BJ (cell line): ENCODE measurements at regions not wholly inside any gene's neighbourhood (a gene's known extent, or its start where the extent isn't known, plus 50 kb on each side); places are given as distances from the start of the nearest gene placed in this dataset.

ENCODE experiments used
- CTCF ChIA-PET: fragments of 350-600 bp; formaldehyde crosslinking; extraction: SDS; loops from one replicate; lab custom pipeline; 2021; ENCODE audit warnings: antibody characterized with exemption, inconsistent platforms; lab: Yijun Ruan, JAX
- POLR2A ChIA-PET: fragments of 300-600 bp; sonication (Branson Sonifier 250); formaldehyde crosslinking; extraction: SDS; loops from one replicate; lab custom pipeline; 2021; ENCODE audit warnings: antibody characterized with exemption; lab: Charles Lee
- DNase-seq: peaks from one replicate; pipeline ENCODE4 v3.0.0-alpha.2; 2011; ENCODE audit warnings: low read depth
- H3K27me3 ChIP-seq: 2 replicates; pipeline ENCODE4 v1.6.0; 2011; ENCODE audit warnings: low read length; ENCODE audit not compliant: control insufficient read depth, insufficient read depth
- H3K36me3 ChIP-seq: 2 replicates; pipeline ENCODE4 v1.5.1; 2011; ENCODE audit warnings: low read length; ENCODE audit not compliant: control insufficient read depth, insufficient read depth
- H3K4me3 ChIP-seq: 2 replicates; pipeline ENCODE4 v1.5.1; 2011; ENCODE audit warnings: low read depth, mild to moderate bottlenecking, control low read depth, low read length
- TF ChIP-seq, protein P1 (sequence below): IDR thresholded peaks from 2 replicates; pipeline ENCODE4 v1.5.1; 2011; ENCODE audit warnings: low read depth, mild to moderate bottlenecking, control low read depth, inconsistent platforms, low read length, moderate library complexity; ENCODE audit not compliant: insufficient read depth

- no peak overlapping the region for H3K4me3 ChIP-seq
- ChIA-PET CTCF (no interaction called here), POLR2A (no interaction called here)
- no peaks in the 10 kb centered on the region for H3K27me3 ChIP-seq
- peaks cover 1% of the 10 kb centered on the region; the same call in 1 of the 2 replicates for H3K36me3 ChIP-seq
- DNase-seq, result no peak
- TF ChIP-seq, protein P1, sequence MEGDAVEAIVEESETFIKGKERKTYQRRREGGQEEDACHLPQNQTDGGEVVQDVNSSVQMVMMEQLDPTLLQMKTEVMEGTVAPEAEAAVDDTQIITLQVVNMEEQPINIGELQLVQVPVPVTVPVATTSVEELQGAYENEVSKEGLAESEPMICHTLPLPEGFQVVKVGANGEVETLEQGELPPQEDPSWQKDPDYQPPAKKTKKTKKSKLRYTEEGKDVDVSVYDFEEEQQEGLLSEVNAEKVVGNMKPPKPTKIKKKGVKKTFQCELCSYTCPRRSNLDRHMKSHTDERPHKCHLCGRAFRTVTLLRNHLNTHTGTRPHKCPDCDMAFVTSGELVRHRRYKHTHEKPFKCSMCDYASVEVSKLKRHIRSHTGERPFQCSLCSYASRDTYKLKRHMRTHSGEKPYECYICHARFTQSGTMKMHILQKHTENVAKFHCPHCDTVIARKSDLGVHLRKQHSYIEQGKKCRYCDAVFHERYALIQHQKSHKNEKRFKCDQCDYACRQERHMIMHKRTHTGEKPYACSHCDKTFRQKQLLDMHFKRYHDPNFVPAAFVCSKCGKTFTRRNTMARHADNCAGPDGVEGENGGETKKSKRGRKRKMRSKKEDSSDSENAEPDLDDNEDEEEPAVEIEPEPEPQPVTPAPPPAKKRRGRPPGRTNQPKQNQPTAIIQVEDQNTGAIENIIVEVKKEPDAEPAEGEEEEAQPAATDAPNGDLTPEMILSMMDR, result no peak
Observed at GRCh38 chr1:173415905-173416450, 61.2 kb upstream of the PRDX6 start.

DNA sequence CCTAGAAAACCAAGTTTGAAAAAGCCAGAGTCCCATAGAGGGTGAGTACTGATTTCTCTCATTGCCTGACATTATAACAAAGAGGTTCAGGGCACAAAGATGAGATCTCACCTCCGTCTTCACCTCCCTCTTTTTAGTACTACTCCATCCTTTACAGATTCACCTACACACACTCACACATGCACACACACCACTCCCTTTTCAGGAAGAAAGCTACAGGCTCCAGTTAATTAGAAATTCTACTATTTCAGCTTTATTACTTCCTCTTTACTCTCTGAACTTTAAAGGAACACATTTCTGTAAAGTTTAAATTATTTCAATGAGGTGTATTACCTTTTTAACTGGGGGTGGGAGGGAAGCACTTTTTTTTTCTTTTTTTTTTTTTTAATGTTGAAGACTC, 59.6 kb upstream of the PRDX6 start:
- Histone ChIP-seq H3K4me3 (no peak overlapping the region), H3K27me3 (no peaks in the 10 kb centered on the region), H3K36me3 (peaks cover 1% of the 10 kb centered on the region; the same call in 1 of the 2 replicates)
- ChIA-PET CTCF (interaction anchor here (1.1 to 1.4 kb wide), 2 partner anchors 9 to 675 kb away, joined by 3 to 4 read pairs; no protein-coding TSS in a partner anchor), POLR2A (no interaction called here)
- no peak for DNase-seq
- TF ChIP-seq, protein P1, result no peak

- ChIA-PET CTCF (interaction anchor here (1.1 to 1.4 kb wide), 2 partner anchors 10 to 676 kb away, joined by 3 to 4 read pairs; no protein-coding TSS in a partner anchor), POLR2A (interaction anchor here (0.6 to 0.7 kb wide), 2 partner anchors 86 to 363 kb away, joined by 13 read pairs; no protein-coding TSS in a partner anchor)
- TF ChIP-seq, protein P1, result no peak
- Histone ChIP-seq H3K36me3 (peaks cover 1% of the 10 kb centered on the region; the same call in 1 of the 2 replicates), H3K27me3 (no peaks in the 10 kb centered on the region), H3K4me3 (no peak overlapping the region)
- no peak for DNase-seq
Observed at GRCh38 chr1:173418107-173418985, 58.8 kb upstream of the PRDX6 start.

GRCh38 chr1:173420330-173420806, 56.8 kb upstream of the PRDX6 start:
- Histone ChIP-seq H3K27me3 (no peaks in the 10 kb centered on the region), H3K4me3 (no peak overlapping the region), H3K36me3 (no peaks in the 10 kb centered on the region)
- POLR2A ChIA-PET, result no interaction called here
- CTCF ChIA-PET, result interaction anchor here (0.6 to 2.8 kb wide), 7 partner anchors 9 to 677 kb away, joined by 3 to 13 read pairs (median 3); partner anchors contain the start of genes CENPL and DARS2
- TF ChIP-seq, protein P1, result peak; percentile 72
- no peak for DNase-seq

GRCh38 chr1:173421286-173421685, 55.8 kb upstream of the PRDX6 start:
- Histone ChIP-seq H3K4me3 (no peak overlapping the region), H3K36me3 (no peaks in the 10 kb centered on the region), H3K27me3 (no peaks in the 10 kb centered on the region)
- DNase-seq, result no peak
- TF ChIP-seq, protein P1, result no peak
- ChIA-PET POLR2A (interaction anchor here (0.6 kb wide), 1 partner anchor 457 kb away, joined by 4 read pairs; no protein-coding TSS in a partner anchor), CTCF (interaction anchor here (0.8 to 2.8 kb wide), 3 partner anchors 8 to 797 kb away, joined by 3 to 13 read pairs (median 3); no protein-coding TSS in a partner anchor)
